Stimulated activated CD4-positive, alpha-beta T cell treated with anti-CD3 and anti-CD28 coated beads, Interleukin-15, amount 100 ng/mL, for 24 hours (primary cell): ENCODE measurements at regions not wholly inside any gene's neighbourhood (a gene's known extent, or its start where the extent isn't known, plus 50 kb on each side); places are given as distances from the start of the nearest gene placed in this dataset.
"Not testable (repeated sequence)": the region's sequence is repeated elsewhere in the genome, so short reads cannot be mapped to it uniquely, and the experiment has no call there.

Experiments used
- DNase-seq: peaks from one replicate; pipeline ENCODE4 v3.0.0-alpha.2; 2020

DNA sequence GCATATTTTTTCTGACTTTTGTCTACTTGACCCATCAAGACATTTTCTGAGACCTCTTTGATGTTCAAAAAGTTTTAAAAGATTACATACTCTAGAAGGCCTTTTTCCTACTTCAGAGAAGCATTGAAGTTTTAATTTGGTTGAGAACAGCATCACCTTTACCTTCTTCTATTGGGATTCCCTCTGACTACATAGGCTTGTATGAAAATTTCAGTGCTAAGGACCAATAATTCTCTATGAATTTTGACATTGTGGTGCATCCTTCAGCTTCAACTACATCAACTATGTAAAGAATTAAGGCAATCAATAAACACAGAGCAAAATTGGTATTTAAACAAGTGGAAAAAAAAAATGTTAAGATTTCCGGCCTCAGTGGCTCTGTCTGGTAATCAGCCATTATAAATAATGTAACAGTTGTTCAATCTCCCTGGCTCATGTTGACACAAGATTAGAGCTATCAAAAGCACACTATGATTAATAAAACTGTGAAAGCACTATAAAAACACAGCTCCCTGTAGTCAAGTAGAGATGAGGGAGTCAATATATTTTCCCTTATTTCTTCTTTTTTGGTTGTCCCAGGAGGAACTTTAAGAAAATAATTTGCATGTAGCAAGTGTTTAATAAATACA lies 627.0 kb upstream of the SYT4 start:
- no peak for DNase-seq

DNA sequence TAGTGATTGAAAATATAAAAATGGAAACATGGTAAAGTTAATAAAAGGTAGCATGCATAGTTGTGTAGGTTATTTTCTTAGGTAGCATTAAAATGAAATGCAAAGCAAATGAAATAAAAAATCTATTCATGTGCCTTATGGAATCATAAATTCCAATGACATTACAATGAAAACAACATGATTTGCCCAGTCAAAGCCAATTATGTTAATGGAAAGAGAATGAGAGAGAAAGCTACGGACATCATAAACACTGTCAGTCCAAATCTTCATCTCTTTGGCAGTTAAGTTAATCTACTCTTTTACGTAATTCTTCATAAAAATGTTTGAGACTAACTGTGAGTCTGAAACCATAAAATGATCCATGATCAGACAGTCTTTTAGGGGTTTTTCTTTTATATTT lies 636.7 kb upstream of the SYT4 start:
- no peak for DNase-seq

DNA sequence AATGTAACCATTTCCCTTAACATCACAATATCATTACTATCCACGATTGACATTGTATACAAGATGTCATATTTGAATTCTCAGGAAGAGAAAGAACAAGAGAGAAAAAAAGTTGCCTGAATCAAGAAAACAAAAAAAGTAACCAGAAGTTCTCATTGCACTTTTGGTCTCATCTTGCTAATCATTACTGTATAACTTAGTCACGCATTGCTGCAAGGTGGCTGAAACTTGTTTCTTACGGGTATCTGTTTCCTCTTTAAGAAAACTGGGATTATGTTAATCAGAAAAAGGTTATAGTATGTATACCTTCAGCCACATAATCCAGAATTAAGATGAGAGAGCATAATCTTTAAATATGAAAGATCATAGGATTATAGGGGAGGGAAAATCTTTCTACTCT lies 639.7 kb upstream of the SYT4 start:
- DNase-seq: no peak

DNA sequence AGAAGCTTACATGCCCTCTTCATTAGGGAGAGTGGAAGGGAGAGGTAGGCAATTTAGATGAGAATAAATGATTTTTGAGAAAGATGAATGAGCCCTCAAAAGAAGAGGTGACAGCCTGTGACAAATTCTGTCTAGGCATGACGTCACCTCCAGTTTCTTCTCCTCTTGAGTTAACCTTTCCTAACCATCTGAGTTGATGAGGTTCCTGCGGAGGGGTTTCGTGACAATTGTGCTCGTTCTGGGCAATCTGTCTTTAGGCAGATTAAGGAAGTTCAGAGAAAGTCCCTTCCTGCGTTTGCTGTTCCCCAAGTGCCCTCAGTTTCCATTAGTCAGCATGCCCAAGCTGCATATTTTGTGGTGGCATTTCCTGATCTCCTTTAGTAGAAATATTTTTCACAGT lies 640.2 kb upstream of the SYT4 start:
- no peak for DNase-seq

DNA sequence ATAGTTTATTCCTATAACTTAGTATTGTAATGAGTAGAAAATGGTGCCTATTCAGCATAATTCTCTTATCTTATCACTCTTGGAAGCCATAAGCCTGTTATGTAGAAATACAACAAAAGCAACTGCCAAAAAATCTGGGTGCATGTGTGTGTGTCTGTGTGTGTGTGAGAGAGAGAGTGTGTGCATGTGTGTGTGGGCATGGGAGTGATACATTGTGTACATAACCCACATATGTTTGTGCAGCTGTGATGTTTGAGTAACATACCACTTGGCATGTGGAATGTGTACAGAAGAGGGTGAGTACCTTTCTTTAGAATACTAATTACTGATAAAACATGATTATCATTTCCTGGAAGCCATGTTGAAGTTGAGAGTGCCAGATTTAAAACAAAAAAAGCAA lies 642.3 kb upstream of the SYT4 start:
- no peak for DNase-seq

GRCh38 chr18:43931439-43931838 lies 654.1 kb upstream of the SYT4 start:
- DNase-seq: no peak

DNA sequence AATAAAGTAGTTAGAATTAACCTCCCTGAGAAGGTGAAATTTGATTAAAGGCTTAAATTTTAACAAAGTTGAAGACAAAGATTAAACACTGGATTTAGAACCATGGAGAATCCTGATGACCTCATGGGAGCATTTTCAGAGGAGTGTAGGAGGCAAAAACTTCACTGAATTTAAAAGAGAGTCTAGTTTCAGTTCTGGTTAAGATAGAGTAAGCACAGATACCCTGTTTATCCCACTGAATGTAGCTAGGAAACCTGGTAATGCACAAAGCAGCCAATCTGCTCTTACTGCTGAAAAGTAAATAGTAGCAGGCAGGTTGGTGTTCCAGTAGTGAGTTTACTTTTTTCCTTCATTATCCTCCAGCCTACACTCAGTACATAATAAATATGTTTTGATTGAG lies 654.9 kb upstream of the SYT4 start:
- no peak for DNase-seq

- DNase-seq: no peak
Observed at GRCh38 chr18:43933177-43933576, 655.9 kb upstream of the SYT4 start.

GRCh38 chr18:43934322-43934721 lies 657.0 kb upstream of the SYT4 start:
- no peak for DNase-seq

- DNase-seq: no peak
Observed at GRCh38 chr18:43934781-43935471, 657.6 kb upstream of the SYT4 start.

DNA sequence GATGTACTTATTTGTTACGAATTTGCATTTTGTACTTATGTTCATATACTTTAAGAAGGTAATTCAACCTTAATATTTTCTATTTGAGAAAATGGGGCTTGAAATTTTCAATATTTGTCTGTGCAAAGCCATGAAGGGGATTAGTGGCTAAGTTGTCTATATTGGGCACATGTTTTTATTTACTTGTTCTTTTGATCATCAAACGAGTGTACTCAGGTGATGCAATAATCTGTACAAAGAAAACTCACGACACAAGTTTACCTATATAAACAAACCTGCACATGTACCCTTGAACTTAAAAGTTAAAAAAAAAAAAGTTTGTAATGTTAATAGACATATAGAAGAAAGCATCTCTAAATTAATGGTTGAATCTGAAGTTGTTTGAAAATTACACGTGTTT lies 658.9 kb upstream of the SYT4 start:
- no peak for DNase-seq

DNA sequence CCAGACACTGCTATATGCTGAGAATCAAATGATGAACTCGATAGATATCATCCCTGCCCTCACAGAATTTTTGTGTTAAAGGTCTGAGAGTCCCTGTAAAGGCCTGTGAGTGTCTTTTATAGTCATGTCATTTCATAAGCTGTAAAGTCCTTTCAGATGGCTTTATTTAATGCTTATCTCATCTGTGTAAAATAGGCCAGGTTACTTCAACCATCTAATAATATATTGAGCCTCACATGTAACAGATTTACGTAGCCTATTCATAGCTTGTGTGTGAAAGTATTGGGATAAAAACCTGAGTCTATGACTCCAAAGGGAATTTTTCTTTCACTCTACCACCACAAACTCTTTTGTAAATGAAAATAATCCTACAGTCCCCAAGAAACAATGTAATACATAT lies 672.0 kb upstream of the SYT4 start:
- DNase-seq: no peak

DNA sequence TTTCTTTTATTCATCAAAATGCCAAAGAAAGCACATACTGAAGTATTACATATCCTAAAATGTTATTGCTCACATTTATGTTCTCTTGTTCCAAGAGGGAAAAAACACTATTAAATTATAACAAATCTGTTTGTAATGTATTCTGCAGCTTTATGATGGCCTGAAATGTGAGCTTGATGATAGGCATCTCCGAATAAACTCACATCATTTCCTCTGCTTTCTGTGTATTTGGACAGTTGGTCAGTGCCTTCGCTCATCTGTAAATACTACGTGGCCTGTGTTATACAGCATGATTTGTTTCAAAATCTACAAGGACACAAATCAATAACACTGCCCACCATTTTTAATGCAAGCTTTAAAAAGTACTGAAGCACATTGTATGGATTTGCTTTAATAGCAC lies 672.8 kb upstream of the SYT4 start:
- DNase-seq: no peak

- DNase-seq: no peak
Observed at GRCh38 chr18:43952398-43952797, 675.1 kb upstream of the SYT4 start.

- no peak for DNase-seq
Observed at GRCh38 chr18:43961722-43962121, 684.4 kb upstream of the SYT4 start.

GRCh38 chr18:43964666-43965065 lies 687.4 kb upstream of the SYT4 start:
- DNase-seq: no peak

- DNase-seq: no peak
Observed at GRCh38 chr18:43965691-43966090, 688.4 kb upstream of the SYT4 start.

DNA sequence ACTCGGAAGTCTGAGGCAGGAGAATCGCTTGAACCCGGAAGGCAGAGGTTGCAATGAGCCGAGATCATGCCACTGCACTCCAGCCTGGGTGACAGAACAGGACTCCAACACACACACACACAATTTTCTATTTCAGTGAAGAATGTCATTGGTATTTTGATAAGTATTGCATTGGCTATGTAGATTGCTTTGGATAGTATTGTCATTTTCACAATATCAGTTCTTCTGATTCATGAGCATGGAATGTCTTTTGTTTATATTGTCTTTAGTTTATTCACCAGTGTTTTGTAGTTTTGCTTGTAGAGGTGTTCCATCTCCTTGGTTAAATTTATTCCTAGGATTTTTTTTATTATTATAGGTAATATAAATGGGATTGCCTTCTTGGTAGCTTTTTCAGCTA lies 693.4 kb upstream of the SYT4 start:
- DNase-seq: no peak

DNA sequence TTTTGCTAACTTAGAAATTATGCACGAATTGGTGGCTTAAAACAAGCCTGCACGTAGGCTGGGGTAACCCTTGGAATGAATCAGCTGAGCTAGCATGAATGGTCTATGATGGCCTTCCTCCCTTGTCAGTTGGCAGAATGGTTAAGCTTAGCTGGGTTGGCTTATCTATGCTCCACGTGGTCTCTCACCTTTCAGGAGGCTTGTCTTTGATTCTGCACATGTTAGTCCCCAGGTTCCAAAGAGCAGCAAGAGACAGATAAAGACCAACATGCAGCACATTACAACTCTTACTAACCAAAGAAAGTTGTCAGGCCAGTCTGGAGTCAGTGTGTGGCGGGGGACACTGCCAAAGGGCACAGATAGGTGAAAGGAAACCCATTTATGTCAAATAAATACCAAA lies 700.9 kb upstream of the SYT4 start:
- DNase-seq: no peak

DNA sequence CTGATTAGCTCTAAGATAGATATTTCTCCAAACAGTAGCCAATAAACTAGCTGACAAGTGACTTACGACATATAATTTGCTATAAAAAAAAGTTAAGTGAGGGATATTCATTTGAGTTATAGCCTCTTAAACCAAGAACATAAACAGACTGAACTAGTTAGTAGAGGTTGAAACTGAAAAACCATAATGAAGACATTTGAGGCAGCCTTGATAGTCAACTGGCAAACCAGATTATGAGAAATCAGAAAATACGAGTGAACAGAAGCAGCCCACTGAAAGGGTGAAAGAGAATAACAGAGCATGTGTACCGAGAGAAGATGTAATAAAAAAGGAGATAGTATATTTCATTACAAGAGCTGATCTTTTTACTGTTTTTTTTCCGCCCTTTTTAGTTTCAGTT lies 698.1 kb upstream of the SETBP1 start:
- DNase-seq: no peak

- DNase-seq: not testable (repeated sequence)
Observed at GRCh38 chr18:43987061-43987460, 693.6 kb upstream of the SETBP1 start.

- DNase-seq: no peak
Observed at GRCh38 chr18:43992741-43993140, 687.9 kb upstream of the SETBP1 start.

- no peak for DNase-seq
Observed at GRCh38 chr18:43994381-43994780, 686.3 kb upstream of the SETBP1 start.

GRCh38 chr18:44013871-44014270 lies 666.8 kb upstream of the SETBP1 start:
- no peak for DNase-seq

DNA sequence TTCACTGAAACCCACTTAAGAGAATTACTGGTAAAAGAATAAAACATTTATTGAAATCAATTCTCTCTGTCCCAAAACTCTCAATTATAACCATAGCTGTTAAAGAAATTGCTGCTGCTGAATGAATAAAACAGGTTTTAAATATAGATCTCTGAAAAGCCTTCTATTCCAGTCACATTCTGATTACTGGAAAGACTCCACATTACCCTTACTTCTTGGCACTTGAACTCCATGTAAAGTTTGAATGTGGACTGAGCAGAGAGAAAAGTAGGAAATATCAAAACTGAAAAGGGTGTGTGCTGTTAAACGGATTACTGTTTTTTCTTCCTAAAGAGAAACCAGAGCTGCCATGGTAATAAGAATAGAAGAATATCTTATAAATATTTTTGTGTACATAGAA lies 655.3 kb upstream of the SETBP1 start:
- no peak for DNase-seq
